ENCODE measurements at regions not wholly inside any gene's neighbourhood (a gene's known extent, or its start where the extent isn't known, plus 50 kb on each side); places are given as distances from the start of the nearest gene placed in this dataset.

- H3K4me1 Mint-ChIP-seq: peaks cover 10% of the 10 kb centered on the region
- H3K27ac Mint-ChIP-seq: no peak overlapping the region
- no peaks in the 10 kb centered on the region for H3K9me3 Mint-ChIP-seq
- ATAC-seq: no peak
- no peak overlapping the region for H3K4me3 Mint-ChIP-seq
- no peak for DNase-seq
- H3K27me3 Mint-ChIP-seq: no peaks in the 10 kb centered on the region
Observed at GRCh38 chr21:39094847-39095579, 88.2 kb downstream of the PSMG1 start.

GRCh38 chr21:39094087-39094780 lies 89.0 kb downstream of the PSMG1 start:
- no peak for ATAC-seq
- peaks cover 10% of the 10 kb centered on the region for H3K4me1 Mint-ChIP-seq
- H3K27ac Mint-ChIP-seq: peak overlapping the region in 1 of 2 donors; percentile 64
- H3K27me3 Mint-ChIP-seq: no peaks in the 10 kb centered on the region
- H3K4me3 Mint-ChIP-seq: no peak overlapping the region
- H3K9me3 Mint-ChIP-seq: no peaks in the 10 kb centered on the region
- no peak for DNase-seq

- H3K27me3 Mint-ChIP-seq: no peaks in the 10 kb centered on the region
- H3K9me3 Mint-ChIP-seq: no peaks in the 10 kb centered on the region
- peaks cover 15% of the 10 kb centered on the region for H3K4me1 Mint-ChIP-seq
- ATAC-seq (no peak), DNase-seq (no peak)
- H3K4me3 Mint-ChIP-seq: no peak overlapping the region
- H3K27ac Mint-ChIP-seq: peak overlapping the region in 1 of 2 donors; percentile 68
Observed at GRCh38 chr21:39093526-39093925, 89.7 kb downstream of the PSMG1 start.

GRCh38 chr21:39088831-39089380 lies 94.3 kb downstream of the PSMG1 start:
- ATAC-seq: no peak
- peaks cover 6% of the 10 kb centered on the region for H3K4me1 Mint-ChIP-seq
- no peak overlapping the region for H3K4me3 Mint-ChIP-seq
- H3K9me3 Mint-ChIP-seq: no peaks in the 10 kb centered on the region
- no peak overlapping the region for H3K27ac Mint-ChIP-seq
- DNase-seq: no peak
- H3K27me3 Mint-ChIP-seq: no peaks in the 10 kb centered on the region

GRCh38 chr21:39088031-39088370 lies 95.2 kb downstream of the PSMG1 start:
- DNase-seq (no peak), ATAC-seq (no peak)
- peaks cover 5% of the 10 kb centered on the region for H3K4me1 Mint-ChIP-seq
- no peak overlapping the region for H3K4me3 Mint-ChIP-seq
- no peak overlapping the region for H3K27ac Mint-ChIP-seq
- H3K9me3 Mint-ChIP-seq: no peaks in the 10 kb centered on the region
- H3K27me3 Mint-ChIP-seq: no peaks in the 10 kb centered on the region

GRCh38 chr21:39087238-39088030 lies 95.8 kb downstream of the PSMG1 start:
- ATAC-seq (no peak), DNase-seq (no peak)
- Mint-ChIP-seq H3K27ac (no peak overlapping the region), H3K9me3 (no peaks in the 10 kb centered on the region), H3K4me3 (no peak overlapping the region), H3K27me3 (no peaks in the 10 kb centered on the region), H3K4me1 (peaks cover 5% of the 10 kb centered on the region)

- ATAC-seq: no peak
- peaks cover 5% of the 10 kb centered on the region for H3K4me1 Mint-ChIP-seq
Observed at GRCh38 chr21:39086547-39086946, 96.7 kb downstream of the PSMG1 start.

GRCh38 chr21:39085843-39086405 lies 97.3 kb downstream of the PSMG1 start:
- peaks cover 8% of the 10 kb centered on the region for H3K27me3 Mint-ChIP-seq
- no peaks in the 10 kb centered on the region for H3K9me3 Mint-ChIP-seq
- ATAC-seq: no peak
- DNase-seq: no peak
- peak overlapping the region in 1 of 2 donors; percentile 23 for H3K27ac Mint-ChIP-seq
- no peak overlapping the region for H3K4me3 Mint-ChIP-seq
- H3K4me1 Mint-ChIP-seq: peaks cover 5% of the 10 kb centered on the region

More at GRCh38 chr21:39086547-39086946, 96.7 kb downstream of the PSMG1 start:
- H3K27ac Mint-ChIP-seq: no peak overlapping the region
- no peak overlapping the region for H3K4me3 Mint-ChIP-seq
- no peak for DNase-seq
- H3K9me3 Mint-ChIP-seq: no peaks in the 10 kb centered on the region
- H3K27me3 Mint-ChIP-seq: peaks cover 3% of the 10 kb centered on the region

GRCh38 chr21:39084979-39085729 lies 98.1 kb downstream of the PSMG1 start:
- no peak for DNase-seq
- Mint-ChIP-seq H3K9me3 (no peaks in the 10 kb centered on the region), H3K4me1 (peaks cover 5% of the 10 kb centered on the region), H3K4me3 (no peak overlapping the region), H3K27ac (peak overlapping the region in 1 of 2 donors; percentile 87), H3K27me3 (peaks cover 8% of the 10 kb centered on the region)
- no peak for ATAC-seq

- H3K27ac Mint-ChIP-seq: no peak overlapping the region
- H3K27me3 Mint-ChIP-seq: peaks cover 15% of the 10 kb centered on the region
- no peaks in the 10 kb centered on the region for H3K9me3 Mint-ChIP-seq
- ATAC-seq: no peak
- no peak overlapping the region for H3K4me3 Mint-ChIP-seq
- H3K4me1 Mint-ChIP-seq: peaks cover 5% of the 10 kb centered on the region
- DNase-seq: no peak
Observed at GRCh38 chr21:39084073-39084472, 99.2 kb downstream of the PSMG1 start.

GRCh38 chr21:39083377-39084008 lies 99.8 kb downstream of the PSMG1 start:
- no peaks in the 10 kb centered on the region for H3K9me3 Mint-ChIP-seq
- DNase-seq: no peak
- H3K27me3 Mint-ChIP-seq: peaks cover 16% of the 10 kb centered on the region
- H3K4me3 Mint-ChIP-seq: no peak overlapping the region
- no peaks in the 10 kb centered on the region for H3K4me1 Mint-ChIP-seq
- no peak for ATAC-seq
- no peak overlapping the region for H3K27ac Mint-ChIP-seq

- no peak overlapping the region for H3K27ac Mint-ChIP-seq
- H3K9me3 Mint-ChIP-seq: no peaks in the 10 kb centered on the region
- peaks cover 16% of the 10 kb centered on the region for H3K27me3 Mint-ChIP-seq
- no peaks in the 10 kb centered on the region for H3K4me1 Mint-ChIP-seq
- ATAC-seq (no peak), DNase-seq (no peak)
- H3K4me3 Mint-ChIP-seq: no peak overlapping the region
Observed at GRCh38 chr21:39082656-39083376, 100.4 kb downstream of the PSMG1 start.

GRCh38 chr21:39080366-39080765 lies 102.9 kb downstream of the PSMG1 start:
- Mint-ChIP-seq H3K9me3 (peaks cover 3% of the 10 kb centered on the region in 2 donors), H3K4me3 (no peak overlapping the region), H3K27me3 (peaks cover 16% of the 10 kb centered on the region), H3K27ac (no peak overlapping the region), H3K4me1 (no peaks in the 10 kb centered on the region)
- ATAC-seq (no peak), DNase-seq (no peak)

- DNase-seq (no peak), ATAC-seq (no peak)
Observed at GRCh38 chr21:39079617-39080016, 103.6 kb downstream of the PSMG1 start.

More at GRCh38 chr21:39079617-39080016, 103.6 kb downstream of the PSMG1 start:
- peaks cover 3 to 11% of the 10 kb centered on the region in 2 donors for H3K9me3 Mint-ChIP-seq
- H3K4me1 Mint-ChIP-seq: no peaks in the 10 kb centered on the region
- peak overlapping the region in 1 of 2 donors; percentile 37 for H3K27ac Mint-ChIP-seq
- H3K4me3 Mint-ChIP-seq: no peak overlapping the region
- peaks cover 16% of the 10 kb centered on the region for H3K27me3 Mint-ChIP-seq
